Esophagus muscularis mucosa (tissue), 4 donors: ENCODE measurements at regions not wholly inside any gene's neighbourhood (a gene's known extent, or its start where the extent isn't known, plus 50 kb on each side); places are given as distances from the start of the nearest gene placed in this dataset.

Experiments used
- DNase-seq: peaks from one replicate; pipeline ENCODE4 v3.0.0-alpha.2; 2017; ENCODE audit errors: extremely low spot score
- H3K27ac ChIP-seq, 4 donors: fragments of 200-600 bp; sonication (generic); replicated peaks in 1 of 4; 1 replicate in 3 of 4; 2 replicates in 1 of 4; pipeline ENCODE4 v1.5.1; 2016 to 2019; ENCODE audit warnings: mild to moderate bottlenecking in 1 of 4
- H3K27me3 ChIP-seq, 4 donors: fragments of 200-600 bp; sonication (generic); one replicate each; pipeline versions ENCODE4 v1.5.1 to v1.6.0; 2016 to 2019
- H3K36me3 ChIP-seq, 4 donors: fragments of 200-600 bp; sonication (generic); one replicate each; pipeline ENCODE4 v1.5.1; 2016 to 2019
- H3K4me1 ChIP-seq, 4 donors: fragments of 200-600 bp; sonication (generic); one replicate each; pipeline ENCODE4 v1.5.1; 2016 to 2019
- H3K4me3 ChIP-seq, 4 donors: fragments of 200-600 bp; sonication (generic); 1 replicate in 2 of 4; 2 replicates in 2 of 4; pipeline ENCODE4 v1.5.1; 2016 to 2019; ENCODE audit warnings: mild to moderate bottlenecking in 4 of 4, moderate library complexity in 1 of 4
- H3K9me3 ChIP-seq, 4 donors: fragments of 200-600 bp; sonication (generic); 1 replicate in 3 of 4; 2 replicates in 1 of 4; pipeline ENCODE4 v1.5.1; 2016 to 2019
- EP300 ChIP-seq: sonication (generic); formaldehyde crosslinking; IDR thresholded peaks from one replicate; pipeline ENCODE4 v1.6.1; 2017; ENCODE audit warnings: antibody characterized with exemption
- POLR2A ChIP-seq: fragments of 450-650 bp; IDR thresholded peaks from one replicate; pipeline ENCODE4 v1.6.1; 2017; ENCODE audit warnings: antibody characterized with exemption, moderate library complexity, mild to moderate bottlenecking, low read depth
- POLR2AphosphoS5 ChIP-seq, 2 donors: sonication (generic); formaldehyde crosslinking; IDR thresholded peaks; one replicate each; pipeline ENCODE4 v1.6.1; 2017; ENCODE audit warnings: antibody characterized with exemption in 2 of 2
- WGBS: methylation state at CpG from one replicate; pipeline ENCODE4 v1.1.5; 2018; 5-methylcytosine and 5-hydroxymethylcytosine counted together
- intact Hi-C: fragments of 100-400 bp; cut with DNase I; formaldehyde crosslinking; loops from one replicate; pipeline ENCODE4 v1.15.1; 2023
- TF ChIP-seq, protein P1 (sequence below), 3 experiments: fragments of 200-600 bp in 2 of 3; fragments of 450-650 bp in 1 of 3; sonication (generic) in 2 of 3; IDR thresholded peaks; one replicate each; pipeline ENCODE4 v1.5.1; 2017 to 2019; ENCODE audit warnings: antibody characterized with exemption in 3 of 3, mild to moderate bottlenecking in 2 of 3, moderate library complexity in 1 of 3

DNA sequence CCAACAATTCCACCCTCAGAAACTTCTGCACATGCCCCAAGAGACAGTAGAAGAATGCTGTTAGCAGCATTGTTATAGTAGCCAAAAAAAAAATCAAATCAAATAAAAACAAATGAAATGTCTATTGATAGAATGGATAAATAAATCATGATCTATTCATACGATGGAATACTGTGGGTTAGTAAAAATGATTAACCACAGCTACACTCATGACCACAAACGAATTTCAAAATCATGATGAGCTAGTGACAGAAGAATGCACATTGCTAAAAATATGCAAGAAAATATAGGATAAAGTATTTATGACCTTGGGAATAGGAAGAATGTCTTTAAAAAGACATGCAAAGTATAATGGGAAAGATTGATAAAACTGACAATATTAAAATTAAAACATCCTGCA is 57.5 kb upstream of the ACAN start:
- Histone ChIP-seq H3K4me3 (no peak overlapping the region), H3K9me3 (no peaks in the 10 kb centered on the region), H3K27me3 (peaks cover 0 to 38% (median 3%) of the 10 kb centered on the region in 4 donors), H3K36me3 (no peaks in the 10 kb centered on the region), H3K27ac (no peak overlapping the region), H3K4me1 (no peaks in the 10 kb centered on the region)
- TF ChIP-seq EP300 (no peak), POLR2A (no peak), POLR2AphosphoS5 (IDR thresholded peaks at IDR 0.05) (no peak)
- TF ChIP-seq, protein P1, sequence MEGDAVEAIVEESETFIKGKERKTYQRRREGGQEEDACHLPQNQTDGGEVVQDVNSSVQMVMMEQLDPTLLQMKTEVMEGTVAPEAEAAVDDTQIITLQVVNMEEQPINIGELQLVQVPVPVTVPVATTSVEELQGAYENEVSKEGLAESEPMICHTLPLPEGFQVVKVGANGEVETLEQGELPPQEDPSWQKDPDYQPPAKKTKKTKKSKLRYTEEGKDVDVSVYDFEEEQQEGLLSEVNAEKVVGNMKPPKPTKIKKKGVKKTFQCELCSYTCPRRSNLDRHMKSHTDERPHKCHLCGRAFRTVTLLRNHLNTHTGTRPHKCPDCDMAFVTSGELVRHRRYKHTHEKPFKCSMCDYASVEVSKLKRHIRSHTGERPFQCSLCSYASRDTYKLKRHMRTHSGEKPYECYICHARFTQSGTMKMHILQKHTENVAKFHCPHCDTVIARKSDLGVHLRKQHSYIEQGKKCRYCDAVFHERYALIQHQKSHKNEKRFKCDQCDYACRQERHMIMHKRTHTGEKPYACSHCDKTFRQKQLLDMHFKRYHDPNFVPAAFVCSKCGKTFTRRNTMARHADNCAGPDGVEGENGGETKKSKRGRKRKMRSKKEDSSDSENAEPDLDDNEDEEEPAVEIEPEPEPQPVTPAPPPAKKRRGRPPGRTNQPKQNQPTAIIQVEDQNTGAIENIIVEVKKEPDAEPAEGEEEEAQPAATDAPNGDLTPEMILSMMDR (IDR thresholded peaks at IDR 0.05) = no peak
- DNase-seq = no peak
- intact Hi-C loops = no loop called here
- WGBS = 34% methylated on average over 2 of the region's 2 CpGs

DNA sequence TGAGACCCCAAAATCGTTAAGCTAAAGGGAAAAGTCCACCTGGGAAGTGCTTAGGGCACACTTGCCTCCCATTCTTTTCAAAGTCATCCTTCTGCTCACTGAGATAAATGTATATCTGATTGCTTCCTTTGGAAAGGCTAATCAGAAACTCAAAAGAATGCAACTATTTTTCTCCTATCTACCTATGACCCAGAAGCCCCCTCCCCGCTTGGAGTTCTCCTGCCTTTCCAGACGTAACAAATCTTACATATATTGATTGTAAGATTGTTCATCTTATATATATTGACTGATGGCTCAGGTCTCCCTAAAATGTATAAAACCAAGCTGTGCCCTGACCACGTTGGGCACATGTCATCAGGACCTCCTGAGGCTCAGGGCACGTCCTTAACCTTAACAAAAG is 56.8 kb upstream of the ACAN start:
- H3K4me1 ChIP-seq = no peaks in the 10 kb centered on the region
- H3K4me3 ChIP-seq = no peak overlapping the region
- no peak overlapping the region for H3K27ac ChIP-seq
- no peak for TF ChIP-seq POLR2A
- TF ChIP-seq POLR2AphosphoS5 (IDR thresholded peaks at IDR 0.05) = no peak
- TF ChIP-seq EP300 = no peak
- TF ChIP-seq, protein P1 (IDR thresholded peaks at IDR 0.05) = no peak
- no peaks in the 10 kb centered on the region for H3K36me3 ChIP-seq
- peaks cover 0 to 32% (median 3%) of the 10 kb centered on the region in 4 donors for H3K27me3 ChIP-seq
- intact Hi-C loops = no loop called here
- 68% methylated on average over 5 of the region's 5 CpGs for whole genome bisulfite sequencing
- H3K9me3 ChIP-seq = no peaks in the 10 kb centered on the region
- DNase-seq = peak; percentile 90

DNA sequence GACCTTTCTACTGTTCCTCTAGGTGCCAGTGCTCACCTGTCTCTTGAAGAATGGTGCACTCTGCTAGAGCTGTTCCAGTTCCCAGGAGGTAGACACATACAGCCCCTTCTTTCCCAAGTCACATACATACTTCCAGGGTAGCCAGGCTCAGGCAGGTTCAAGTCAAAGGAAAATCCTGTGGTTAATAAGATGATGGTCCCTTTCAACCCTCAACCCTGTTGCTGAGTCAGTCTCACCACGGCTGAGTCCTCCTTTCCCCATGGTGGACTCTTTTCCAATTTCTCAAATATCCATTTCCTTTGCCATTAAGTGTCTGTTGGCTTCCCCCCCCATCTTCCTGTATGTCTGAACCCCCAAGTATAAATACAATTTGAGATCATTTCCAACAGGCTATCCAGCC is 56.1 kb upstream of the ACAN start:
- intact Hi-C loops = no loop called here
- H3K27ac ChIP-seq = no peak overlapping the region
- H3K36me3 ChIP-seq = no peaks in the 10 kb centered on the region
- peak; percentile 50 for DNase-seq
- 72% methylated on average over 1 of the region's 1 CpG for WGBS
- TF ChIP-seq POLR2A = no peak
- TF ChIP-seq EP300 = no peak
- TF ChIP-seq POLR2AphosphoS5 (IDR thresholded peaks at IDR 0.05) = no peak
- H3K9me3 ChIP-seq = no peaks in the 10 kb centered on the region
- H3K27me3 ChIP-seq = peaks cover 0 to 25% (median 3%) of the 10 kb centered on the region in 4 donors
- H3K4me3 ChIP-seq = no peak overlapping the region
- H3K4me1 ChIP-seq = no peaks in the 10 kb centered on the region

DNA sequence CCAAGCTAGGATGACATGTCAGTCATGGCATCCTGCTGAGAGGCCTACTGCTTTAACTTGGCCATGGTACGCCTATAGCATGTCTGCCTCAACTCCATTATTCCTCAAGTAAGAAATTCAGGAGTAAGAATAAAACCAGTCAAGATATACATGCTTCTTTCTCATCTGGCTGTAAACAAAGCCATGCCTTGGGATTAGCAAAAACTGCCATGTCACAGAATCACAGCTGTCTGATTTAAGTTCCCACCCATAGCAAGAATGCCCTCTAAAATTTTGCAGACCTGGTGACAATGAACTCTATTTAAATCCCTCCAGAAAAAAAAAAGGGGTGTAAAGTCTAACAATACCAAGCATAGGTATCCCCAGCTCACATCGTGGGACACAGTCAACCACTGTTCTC is 55.6 kb upstream of the ACAN start:
- 67% methylated on average over 2 of the region's 2 CpGs for WGBS
- intact Hi-C loops = no loop called here

DNA sequence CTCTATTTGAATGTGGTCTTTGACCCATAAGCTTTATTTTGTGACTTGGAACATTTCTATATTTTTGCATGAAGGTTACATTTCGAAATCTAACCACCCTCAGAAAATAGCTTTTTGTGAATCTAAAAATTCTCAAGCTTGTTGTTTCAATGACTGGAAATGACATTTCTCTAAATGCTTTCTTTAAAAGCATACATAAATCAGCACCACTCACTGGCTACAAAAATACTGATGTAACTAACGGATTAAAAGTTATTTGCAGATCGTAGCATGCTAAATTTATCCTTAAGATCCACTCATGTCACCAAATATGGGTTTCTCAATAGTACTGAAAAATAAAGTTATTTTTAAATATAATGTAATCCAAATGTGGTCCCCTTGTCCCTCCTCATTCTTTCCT is 55.2 kb upstream of the ACAN start:
- no peaks in the 10 kb centered on the region for H3K9me3 ChIP-seq
- intact Hi-C loops = no loop called here
- TF ChIP-seq POLR2A (no peak), EP300 (no peak), POLR2AphosphoS5 (IDR thresholded peaks at IDR 0.05) (no peak)
- TF ChIP-seq, protein P1 (IDR thresholded peaks at IDR 0.05) = no peak
- no peak overlapping the region for H3K4me3 ChIP-seq
- no peak for DNase-seq
- 75% methylated on average over 3 of the region's 3 CpGs for WGBS
- no peaks in the 10 kb centered on the region for H3K36me3 ChIP-seq
- H3K4me1 ChIP-seq = no peaks in the 10 kb centered on the region
- peaks cover 0 to 16% (median 3%) of the 10 kb centered on the region in 4 donors for H3K27me3 ChIP-seq
- H3K27ac ChIP-seq = no peak overlapping the region

More for the DNA sequence above, 55.6 kb upstream of the ACAN start:
- Histone ChIP-seq H3K27ac (no peak overlapping the region), H3K9me3 (no peaks in the 10 kb centered on the region), H3K4me3 (no peak overlapping the region), H3K36me3 (no peaks in the 10 kb centered on the region), H3K27me3 (peaks cover 0 to 20% (median 3%) of the 10 kb centered on the region in 4 donors), H3K4me1 (no peaks in the 10 kb centered on the region)
- TF ChIP-seq EP300 (no peak), POLR2A (no peak), POLR2AphosphoS5 (IDR thresholded peaks at IDR 0.05) (no peak)
- TF ChIP-seq, protein P1 (IDR thresholded peaks at IDR 0.05) = no peak
- peak; percentile 55 for DNase-seq
